Upper lobe of right lung (tissue), 1 donor: ENCODE measurements at regions not wholly inside any gene's neighbourhood (a gene's known extent, or its start where the extent isn't known, plus 50 kb on each side); places are given as distances from the start of the nearest gene placed in this dataset.

Experiments used
- ATAC-seq: fragments of 200-7000 bp; cut with Tn5 transposase; one replicate; pipeline ENCODE4 v1.9.1; 2020; ENCODE audit warnings: mild to moderate bottlenecking, moderate library complexity
- DNase-seq: peaks from one replicate; pipeline ENCODE4 v3.0.0-alpha.2; 2020
- H3K27ac ChIP-seq: fragments of 200-600 bp; one replicate; pipeline ENCODE4 v1.8.0; 2022
- H3K27me3 ChIP-seq: fragments of 200-600 bp; one replicate; pipeline ENCODE4 v1.8.0; 2022; ENCODE audit warnings: mild to moderate bottlenecking
- H3K36me3 ChIP-seq: fragments of 200-600 bp; one replicate; pipeline ENCODE4 v1.8.0; 2022
- H3K4me1 ChIP-seq: fragments of 200-600 bp; one replicate; pipeline ENCODE4 v1.8.0; 2022
- H3K4me3 ChIP-seq: fragments of 200-600 bp; one replicate; pipeline ENCODE4 v1.8.0; 2022; ENCODE audit warnings: mild to moderate bottlenecking
- H3K9me3 ChIP-seq: fragments of 200-600 bp; one replicate; pipeline ENCODE4 v1.8.0; 2022
- intact Hi-C: fragments of 100-400 bp; cut with DNase I; formaldehyde crosslinking; loops from one replicate; pipeline ENCODE4 v1.11.0; 2022
- TF ChIP-seq, protein P1 (sequence below): fragments of 200-600 bp; IDR thresholded peaks from one replicate; pipeline ENCODE4 v1.8.0; 2022; ENCODE audit warnings: antibody characterized with exemption
- donor health status: DM: no; HTN: yes; CAD: no; lungs with severe emphysema.

DNA sequence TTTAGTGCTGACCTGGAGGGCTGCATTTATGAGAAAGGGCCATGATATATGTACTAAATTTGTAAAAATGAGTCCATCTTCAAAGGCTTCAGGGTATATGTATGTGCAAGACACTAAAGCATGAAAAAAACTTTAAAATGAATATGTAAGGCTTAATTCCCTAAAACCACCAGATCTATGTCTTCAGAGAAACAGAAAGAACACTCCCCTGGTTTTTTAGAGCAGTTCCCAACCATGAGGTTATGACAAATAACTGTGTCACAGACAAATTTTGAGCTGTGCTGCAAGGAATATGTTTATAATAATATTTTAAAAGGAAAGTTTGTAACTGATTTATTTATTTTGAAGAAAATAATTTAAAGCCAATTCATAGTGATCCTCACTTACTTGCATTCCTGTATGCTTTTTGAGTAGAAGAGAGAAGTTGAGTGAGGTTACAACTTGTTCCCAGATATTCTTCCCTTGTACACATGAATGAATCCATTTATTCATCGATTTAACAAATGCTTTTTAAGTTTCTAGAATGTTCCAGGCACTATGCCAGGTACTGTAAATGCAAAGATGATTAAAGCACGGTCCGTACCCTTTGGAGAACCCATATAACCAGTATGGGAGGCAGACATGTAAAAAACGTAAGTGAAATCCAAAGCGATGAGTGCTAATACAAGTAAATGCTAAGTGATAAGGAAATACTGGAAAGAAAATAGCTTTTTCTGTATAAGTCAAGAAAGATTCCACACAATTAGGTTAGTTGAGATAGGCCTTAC is 295.2 kb upstream of the DIAPH2 start:
- Histone ChIP-seq H3K27me3 (no peaks in the 10 kb centered on the region), H3K27ac (no peak overlapping the region), H3K4me1 (no peaks in the 10 kb centered on the region), H3K36me3 (no peaks in the 10 kb centered on the region), H3K4me3 (no peak overlapping the region), H3K9me3 (no peaks in the 10 kb centered on the region)
- ATAC-seq (no peak), DNase-seq (no peak)
- TF ChIP-seq, protein P1, sequence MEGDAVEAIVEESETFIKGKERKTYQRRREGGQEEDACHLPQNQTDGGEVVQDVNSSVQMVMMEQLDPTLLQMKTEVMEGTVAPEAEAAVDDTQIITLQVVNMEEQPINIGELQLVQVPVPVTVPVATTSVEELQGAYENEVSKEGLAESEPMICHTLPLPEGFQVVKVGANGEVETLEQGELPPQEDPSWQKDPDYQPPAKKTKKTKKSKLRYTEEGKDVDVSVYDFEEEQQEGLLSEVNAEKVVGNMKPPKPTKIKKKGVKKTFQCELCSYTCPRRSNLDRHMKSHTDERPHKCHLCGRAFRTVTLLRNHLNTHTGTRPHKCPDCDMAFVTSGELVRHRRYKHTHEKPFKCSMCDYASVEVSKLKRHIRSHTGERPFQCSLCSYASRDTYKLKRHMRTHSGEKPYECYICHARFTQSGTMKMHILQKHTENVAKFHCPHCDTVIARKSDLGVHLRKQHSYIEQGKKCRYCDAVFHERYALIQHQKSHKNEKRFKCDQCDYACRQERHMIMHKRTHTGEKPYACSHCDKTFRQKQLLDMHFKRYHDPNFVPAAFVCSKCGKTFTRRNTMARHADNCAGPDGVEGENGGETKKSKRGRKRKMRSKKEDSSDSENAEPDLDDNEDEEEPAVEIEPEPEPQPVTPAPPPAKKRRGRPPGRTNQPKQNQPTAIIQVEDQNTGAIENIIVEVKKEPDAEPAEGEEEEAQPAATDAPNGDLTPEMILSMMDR, result no peak
- intact Hi-C loops, result no loop called here

DNA sequence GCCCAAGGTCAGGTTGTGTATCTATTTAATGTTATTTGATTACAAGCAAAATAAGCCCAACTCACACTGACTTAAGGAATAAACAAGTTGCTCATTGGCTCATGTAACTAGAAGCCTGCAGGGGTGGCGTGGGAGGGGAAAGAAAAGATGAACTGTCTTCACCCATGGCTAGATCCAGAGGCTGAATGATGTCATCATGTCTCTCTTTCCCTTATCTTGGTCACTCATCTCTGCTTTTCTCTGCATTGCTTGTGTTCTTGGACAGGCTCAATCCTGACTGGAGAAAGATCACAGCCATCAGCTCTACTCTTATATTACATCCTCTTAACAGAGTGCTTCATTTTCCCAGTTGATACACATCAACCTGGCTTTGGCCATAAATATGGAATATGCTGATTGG is 290.0 kb upstream of the DIAPH2 start:
- H3K4me1 ChIP-seq, result no peaks in the 10 kb centered on the region
- H3K27ac ChIP-seq, result no peak overlapping the region
- ATAC-seq (no peak), DNase-seq (no peak)
- H3K9me3 ChIP-seq, result no peaks in the 10 kb centered on the region
- TF ChIP-seq, protein P1, result no peak
- no peaks in the 10 kb centered on the region for H3K27me3 ChIP-seq
- intact Hi-C loops, result no loop called here
- no peaks in the 10 kb centered on the region for H3K36me3 ChIP-seq
- H3K4me3 ChIP-seq, result no peak overlapping the region

GRCh38 chrX:96403446-96403845 is 281.2 kb upstream of the DIAPH2 start:
- no peak for ATAC-seq
- H3K4me1 ChIP-seq, result no peaks in the 10 kb centered on the region
- DNase-seq, result no peak
- no peaks in the 10 kb centered on the region for H3K9me3 ChIP-seq
- no peak overlapping the region for H3K4me3 ChIP-seq
- no peak overlapping the region for H3K27ac ChIP-seq
- H3K27me3 ChIP-seq, result no peaks in the 10 kb centered on the region
- H3K36me3 ChIP-seq, result no peaks in the 10 kb centered on the region
- intact Hi-C loops, result no loop called here
- TF ChIP-seq, protein P1, result no peak

DNA sequence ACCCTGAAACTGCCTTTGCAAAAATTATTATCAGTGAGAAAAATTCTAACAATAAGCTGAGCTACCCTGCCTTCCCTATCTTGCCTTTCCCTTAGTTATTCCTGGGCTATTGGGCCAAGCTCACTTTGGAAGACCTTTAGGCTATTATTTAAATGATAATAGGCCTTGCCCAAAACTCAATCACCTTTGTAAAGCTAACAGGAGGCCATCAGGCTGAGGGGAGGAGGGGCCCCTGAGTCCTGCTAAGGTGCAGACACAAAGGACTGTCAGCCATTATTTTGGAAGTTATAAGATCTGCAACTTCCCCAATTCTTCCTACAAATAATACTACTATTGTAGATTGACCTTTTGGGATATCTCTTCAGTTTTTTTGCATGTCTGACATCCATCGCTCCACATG is 278.8 kb upstream of the DIAPH2 start:
- Histone ChIP-seq H3K4me3 (no peak overlapping the region), H3K36me3 (no peaks in the 10 kb centered on the region), H3K4me1 (no peaks in the 10 kb centered on the region), H3K27me3 (no peaks in the 10 kb centered on the region), H3K27ac (no peak overlapping the region), H3K9me3 (no peaks in the 10 kb centered on the region)
- DNase-seq, result no peak
- ATAC-seq, result no peak
- TF ChIP-seq, protein P1, result no peak
- intact Hi-C loops, result no loop called here

- Histone ChIP-seq H3K27me3 (no peaks in the 10 kb centered on the region), H3K4me3 (no peak overlapping the region), H3K36me3 (no peaks in the 10 kb centered on the region), H3K4me1 (no peaks in the 10 kb centered on the region), H3K27ac (no peak overlapping the region), H3K9me3 (no peaks in the 10 kb centered on the region)
- intact Hi-C loops, result no loop called here
- ATAC-seq (no peak), DNase-seq (no peak)
- TF ChIP-seq, protein P1, result no peak
Observed at GRCh38 chrX:96407072-96407471, 277.6 kb upstream of the DIAPH2 start.

DNA sequence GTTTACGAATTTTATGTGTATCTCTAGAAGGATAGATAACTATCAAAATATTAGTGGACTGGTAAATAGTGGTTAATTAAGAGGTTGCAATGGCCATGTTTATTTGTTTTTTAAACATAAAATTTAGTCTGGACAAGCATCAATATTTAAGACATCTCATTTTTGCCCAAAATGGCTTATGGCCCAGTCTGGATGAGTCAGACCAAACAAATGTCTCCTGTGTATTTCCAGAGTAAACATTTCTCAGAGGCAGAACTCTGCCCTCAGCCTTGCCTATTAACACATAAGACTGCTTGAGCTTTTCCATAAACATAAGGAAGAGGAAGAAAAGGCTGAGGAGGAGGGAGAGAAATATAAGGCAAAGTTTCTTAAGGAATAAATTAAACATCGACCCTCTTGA is 277.1 kb upstream of the DIAPH2 start:
- intact Hi-C loops, result no loop called here
- Histone ChIP-seq H3K4me3 (no peak overlapping the region), H3K27ac (no peak overlapping the region), H3K36me3 (no peaks in the 10 kb centered on the region), H3K9me3 (no peaks in the 10 kb centered on the region), H3K4me1 (no peaks in the 10 kb centered on the region), H3K27me3 (no peaks in the 10 kb centered on the region)
- no peak for DNase-seq
- TF ChIP-seq, protein P1, result no peak
- ATAC-seq, result no peak
